DOHH2 (cell line): ENCODE measurements at regions not wholly inside any gene's neighbourhood (a gene's known extent, or its start where the extent isn't known, plus 50 kb on each side); places are given as distances from the start of the nearest gene placed in this dataset.

Experiments
- CTCF ChIP-seq: fragments of 200-600 bp; sonication (generic); IDR thresholded peaks from one replicate; pipeline ENCODE4 v1.5.1; 2014; ENCODE audit warnings: antibody characterized with exemption, mild to moderate bottlenecking, low read depth, low read length; ENCODE audit not compliant: poor library complexity, severe bottlenecking
- EZH2phosphoT487 ChIP-seq: fragments of 200-600 bp; sonication (generic); IDR thresholded peaks from 2 replicates; pipeline ENCODE4 v1.6.1; 2017; ENCODE audit warnings: borderline replicate concordance, mild to moderate bottlenecking, antibody characterized with exemption, low read length, moderate library complexity, mixed read lengths

- TF ChIP-seq CTCF (no peak), EZH2phosphoT487 (no peak)
These were observed 344.2 kb downstream of the CBLL2 start for GRCh38 chrX:22616867-22617266.
